IPS DF 6.9 (cell line): ENCODE measurements at regions not wholly inside any gene's neighbourhood (a gene's known extent, or its start where the extent isn't known, plus 50 kb on each side); places are given as distances from the start of the nearest gene placed in this dataset.

Experiments
- DNase-seq: peaks from one replicate; pipeline ENCODE4 v3.0.0-alpha.2; 2013; ENCODE audit warnings: low read depth, low spot score
- H3K27ac ChIP-seq: one replicate; pipeline ENCODE4 v1.5.1; 2013; ENCODE audit warnings: low read length, control low read depth
- H3K27me3 ChIP-seq: 2 replicates; pipeline ENCODE4 v1.6.1; 2013; ENCODE audit warnings: mild to moderate bottlenecking, low read length; ENCODE audit not compliant: control insufficient read depth, insufficient read depth
- H3K36me3 ChIP-seq: 2 replicates; pipeline ENCODE4 v1.6.1; 2013; ENCODE audit warnings: low read length; ENCODE audit not compliant: control insufficient read depth, insufficient read depth
- H3K4me1 ChIP-seq: 2 replicates; pipeline ENCODE4 v1.6.1; 2013; ENCODE audit warnings: low read length; ENCODE audit not compliant: control insufficient read depth, insufficient read depth
- H3K4me3 ChIP-seq: 2 replicates; pipeline ENCODE4 v1.5.1; 2013; ENCODE audit warnings: mild to moderate bottlenecking, low read length
- H3K9me3 ChIP-seq: 2 replicates; pipeline ENCODE4 v1.6.1; 2013; ENCODE audit warnings: low read length, inconsistent platforms; ENCODE audit not compliant: control insufficient read depth, insufficient read depth
- WGBS: extraction: QIAGEN DNeasy Blood & Tissue Kit; methylation state at CpG from one replicate; pipeline ENCODE4 v1.1.7; 2013; ENCODE audit warnings: mixed read lengths, missing lambda C conversion rate; ENCODE audit not compliant: insufficient read length, insufficient coverage; 5-methylcytosine and 5-hydroxymethylcytosine counted together

- peaks cover 2% of the 10 kb centered on the region; the same call in 1 of the 2 replicates for H3K9me3 ChIP-seq
Measured at GRCh38 chr7:41867639-41868280, 164.9 kb upstream of the INHBA start.

GRCh38 chr7:41862261-41862660 is 159.4 kb upstream of the INHBA start:
- WGBS: 100% methylated on average over 1 of the region's 2 CpGs
- H3K9me3 ChIP-seq: peaks cover 2% of the 10 kb centered on the region; the same call in 1 of the 2 replicates
- H3K27ac ChIP-seq: no peak overlapping the region
- no peak for DNase-seq
- no peak overlapping the region for H3K4me3 ChIP-seq
- H3K27me3 ChIP-seq: no peaks in the 10 kb centered on the region
- no peaks in the 10 kb centered on the region for H3K4me1 ChIP-seq
- no peaks in the 10 kb centered on the region for H3K36me3 ChIP-seq

More at GRCh38 chr7:41867639-41868280, 164.9 kb upstream of the INHBA start:
- WGBS: no CpG with 5 or more reads among the region's 2 CpGs
- H3K27ac ChIP-seq: no peak overlapping the region
- DNase-seq: no peak
- no peaks in the 10 kb centered on the region for H3K4me1 ChIP-seq
- no peak overlapping the region for H3K4me3 ChIP-seq
- no peaks in the 10 kb centered on the region for H3K27me3 ChIP-seq
- H3K36me3 ChIP-seq: no peaks in the 10 kb centered on the region

- no CpG with 5 or more reads among the region's 3 CpGs for WGBS
- H3K36me3 ChIP-seq: no peaks in the 10 kb centered on the region
- no peak overlapping the region for H3K4me3 ChIP-seq
- no peaks in the 10 kb centered on the region for H3K27me3 ChIP-seq
- H3K27ac ChIP-seq: no peak overlapping the region
- peaks cover 2% of the 10 kb centered on the region; the same call in 1 of the 2 replicates for H3K9me3 ChIP-seq
- DNase-seq: no peak
- no peaks in the 10 kb centered on the region for H3K4me1 ChIP-seq
Measured at GRCh38 chr7:41861642-41862041, 158.8 kb upstream of the INHBA start.

- H3K36me3 ChIP-seq: no peaks in the 10 kb centered on the region
- whole genome bisulfite sequencing: no CpG with 5 or more reads among the region's 2 CpGs
- H3K27ac ChIP-seq: no peak overlapping the region
- no peaks in the 10 kb centered on the region for H3K27me3 ChIP-seq
- DNase-seq: no peak
- H3K4me3 ChIP-seq: no peak overlapping the region
- no peaks in the 10 kb centered on the region for H3K4me1 ChIP-seq
- no peaks in the 10 kb centered on the region for H3K9me3 ChIP-seq
Measured at GRCh38 chr7:41858201-41858600, 155.3 kb upstream of the INHBA start.

GRCh38 chr7:41855798-41856197 is 152.9 kb upstream of the INHBA start:
- Histone ChIP-seq H3K27ac (no peak overlapping the region), H3K4me3 (no peak overlapping the region), H3K9me3 (no peaks in the 10 kb centered on the region), H3K27me3 (no peaks in the 10 kb centered on the region), H3K4me1 (no peaks in the 10 kb centered on the region), H3K36me3 (no peaks in the 10 kb centered on the region)
- DNase-seq: no peak
- WGBS: no CpG with 5 or more reads among the region's 1 CpG

- Histone ChIP-seq H3K36me3 (no peaks in the 10 kb centered on the region), H3K27me3 (no peaks in the 10 kb centered on the region), H3K4me1 (no peaks in the 10 kb centered on the region), H3K27ac (no peak overlapping the region), H3K4me3 (no peak overlapping the region), H3K9me3 (no peaks in the 10 kb centered on the region)
- DNase-seq: no peak
- WGBS: no CpG with 5 or more reads among the region's 4 CpGs
Measured at GRCh38 chr7:41847606-41848005, 144.7 kb upstream of the INHBA start.

- no peak overlapping the region for H3K27ac ChIP-seq
- no peaks in the 10 kb centered on the region for H3K36me3 ChIP-seq
- no peaks in the 10 kb centered on the region for H3K27me3 ChIP-seq
- no peaks in the 10 kb centered on the region for H3K9me3 ChIP-seq
- no peak overlapping the region for H3K4me3 ChIP-seq
- no peak for DNase-seq
- whole genome bisulfite sequencing: no CpG with 5 or more reads among the region's 1 CpG
- no peaks in the 10 kb centered on the region for H3K4me1 ChIP-seq
Measured at GRCh38 chr7:41847151-41847550, 144.3 kb upstream of the INHBA start.

- Histone ChIP-seq H3K36me3 (no peaks in the 10 kb centered on the region), H3K27ac (no peak overlapping the region), H3K4me3 (no peak overlapping the region), H3K4me1 (no peaks in the 10 kb centered on the region), H3K27me3 (no peaks in the 10 kb centered on the region), H3K9me3 (no peaks in the 10 kb centered on the region)
- no CpG with 5 or more reads among the region's 4 CpGs for WGBS
- DNase-seq: no peak
Measured at GRCh38 chr7:41842956-41843355, 140.1 kb upstream of the INHBA start.

- DNase-seq: no peak
- Histone ChIP-seq H3K27me3 (no peaks in the 10 kb centered on the region), H3K36me3 (no peaks in the 10 kb centered on the region), H3K4me3 (no peak overlapping the region), H3K9me3 (no peaks in the 10 kb centered on the region; the same call in 1 of the 2 replicates), H3K27ac (no peak overlapping the region), H3K4me1 (peaks cover 2% of the 10 kb centered on the region; the same call in 1 of the 2 replicates)
- WGBS: no CpG with 5 or more reads among the region's 1 CpG
Measured at GRCh38 chr7:41837916-41838315, 135.0 kb upstream of the INHBA start.

- no peak for DNase-seq
- no CpG with 5 or more reads among the region's 4 CpGs for WGBS
- Histone ChIP-seq H3K4me1 (peaks cover 2% of the 10 kb centered on the region; the same call in 1 of the 2 replicates), H3K27ac (no peak overlapping the region), H3K9me3 (no peaks in the 10 kb centered on the region; the same call in 1 of the 2 replicates), H3K27me3 (no peaks in the 10 kb centered on the region), H3K36me3 (no peaks in the 10 kb centered on the region), H3K4me3 (no peak overlapping the region)
Measured at GRCh38 chr7:41835976-41836530, 133.2 kb upstream of the INHBA start.
